Astrocyte (in vitro differentiated cells and primary cell): ENCODE measurements at regions not wholly inside any gene's neighbourhood (a gene's known extent, or its start where the extent isn't known, plus 50 kb on each side); places are given as distances from the start of the nearest gene placed in this dataset.

Experiments
- DNase-seq: peaks from one replicate; pipeline ENCODE4 v3.0.0-alpha.2; 2010; ENCODE audit warnings: low read depth
- FAIRE-seq: peaks from 2 replicates; lab custom pipeline; 2011; peaks lifted over from hg19 to GRCh38; lab: Jason Lieb, UNC
- H2AFZ ChIP-seq: 2 replicates; pipeline ENCODE4 v1.6.0; 2012; ENCODE audit warnings: low read depth, low read length, inconsistent platforms
- H3K27ac ChIP-seq: 2 replicates; pipeline ENCODE4 v1.5.1; 2011; ENCODE audit warnings: low read depth, low read length, inconsistent platforms
- H3K27me3 ChIP-seq: 2 replicates; pipeline ENCODE4 v1.6.0; 2011; ENCODE audit warnings: low read length, inconsistent platforms; ENCODE audit not compliant: insufficient read depth
- H3K36me3 ChIP-seq: 2 replicates; pipeline ENCODE4 v1.5.1; 2011; ENCODE audit warnings: low read length, inconsistent platforms; ENCODE audit not compliant: insufficient read depth
- H3K4me1 ChIP-seq: 2 replicates; pipeline ENCODE4 v1.5.1; 2011; ENCODE audit warnings: low read length, inconsistent platforms; ENCODE audit not compliant: insufficient read depth
- H3K4me2 ChIP-seq: 2 replicates; pipeline ENCODE4 v1.6.0; 2012; ENCODE audit warnings: low read length, inconsistent platforms
- H3K4me3 ChIP-seq: 2 replicates; pipeline ENCODE4 v1.5.1; 2011; ENCODE audit warnings: low read depth, mild to moderate bottlenecking, low read length, inconsistent platforms; ENCODE audit not compliant: insufficient read depth
- H3K79me2 ChIP-seq: 2 replicates; pipeline ENCODE4 v1.6.0; 2012; ENCODE audit warnings: mild to moderate bottlenecking, low read length, inconsistent platforms; ENCODE audit not compliant: insufficient read depth
- H3K9ac ChIP-seq: 2 replicates; pipeline ENCODE4 v1.6.0; 2012; ENCODE audit warnings: mild to moderate bottlenecking, low read length, inconsistent platforms
- H3K9me3 ChIP-seq: 2 replicates; pipeline ENCODE4 v1.5.1; 2012; ENCODE audit warnings: low read depth, mild to moderate bottlenecking, low read length, inconsistent platforms; ENCODE audit not compliant: insufficient read depth
- H4K20me1 ChIP-seq: 2 replicates; pipeline ENCODE4 v1.6.0; 2012; ENCODE audit warnings: low read length, inconsistent platforms; ENCODE audit not compliant: insufficient read depth
- H3K27ac Mint-ChIP-seq: one replicate; pipeline ENCODE4 v1.8.0; 2021; ENCODE audit warnings: mild to moderate bottlenecking, mixed read lengths; ENCODE audit not compliant: unreplicated experiment
- H3K27me3 Mint-ChIP-seq: one replicate; pipeline ENCODE4 v1.8.0; 2021; ENCODE audit warnings: low read depth, mixed read lengths; ENCODE audit not compliant: unreplicated experiment
- H3K36me3 Mint-ChIP-seq: one replicate; pipeline ENCODE4 v1.8.0; 2021; ENCODE audit warnings: low read depth, mixed read lengths; ENCODE audit not compliant: unreplicated experiment
- H3K4me1 Mint-ChIP-seq: one replicate; pipeline ENCODE4 v1.8.0; 2021; ENCODE audit warnings: low read depth, mixed read lengths; ENCODE audit not compliant: unreplicated experiment
- H3K4me3 Mint-ChIP-seq: one replicate; pipeline ENCODE4 v1.8.0; 2021; ENCODE audit warnings: mild to moderate bottlenecking, moderate library complexity, mixed read lengths; ENCODE audit not compliant: unreplicated experiment
- H3K9me3 Mint-ChIP-seq: one replicate; pipeline ENCODE4 v1.8.0; 2021; ENCODE audit warnings: mild to moderate bottlenecking, mixed read lengths; ENCODE audit not compliant: unreplicated experiment
- EZH2 ChIP-seq: IDR thresholded peaks from 2 replicates; pipeline ENCODE4 v1.6.1; 2012; ENCODE audit warnings: mild to moderate bottlenecking, low read length, inconsistent platforms; ENCODE audit not compliant: insufficient read depth
- TF ChIP-seq, protein P1 (sequence below): IDR thresholded peaks from 2 replicates; pipeline ENCODE4 v1.5.1; 2011; ENCODE audit warnings: low read depth, mild to moderate bottlenecking, inconsistent platforms, low read length, moderate library complexity; ENCODE audit not compliant: insufficient read depth

DNA sequence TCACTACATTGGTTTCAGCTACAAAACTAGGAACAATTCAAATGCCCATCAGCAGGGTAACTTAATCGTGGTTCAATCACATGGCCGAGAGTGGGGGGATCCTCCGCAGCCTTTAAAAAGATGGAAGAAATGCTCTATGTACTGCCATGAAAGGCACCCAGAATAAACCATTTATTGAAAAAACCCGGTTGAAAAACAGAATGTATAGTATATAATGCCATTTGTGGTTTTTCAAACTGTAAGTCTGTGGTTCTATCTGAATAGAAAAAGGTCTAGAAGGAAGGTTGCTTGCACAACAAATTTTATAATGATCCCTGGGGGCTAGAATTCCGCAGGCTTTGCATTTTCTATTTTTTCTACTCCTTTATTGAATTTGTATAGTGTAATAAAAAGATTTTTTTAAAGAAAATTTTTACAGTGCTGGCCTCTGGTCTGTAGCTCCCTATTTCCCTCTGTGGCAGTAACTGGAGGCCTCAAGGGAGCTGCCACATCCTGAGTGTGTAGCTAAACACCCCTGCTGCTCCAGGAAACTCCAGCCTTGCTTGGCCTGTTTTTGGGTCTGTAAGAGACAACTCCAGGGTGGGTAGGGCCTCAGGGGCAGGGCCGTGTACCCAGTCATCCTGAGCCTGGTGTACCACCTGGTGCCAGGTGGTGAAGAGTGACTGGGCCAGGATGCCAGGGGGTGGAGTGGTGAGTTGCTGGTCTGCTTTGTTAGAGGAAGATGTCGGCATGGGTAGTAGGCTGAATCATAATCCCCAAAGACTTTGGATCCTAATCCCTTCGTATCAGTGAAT, 51.5 kb upstream of the EPS8L3 start:
- no peak for FAIRE-seq

DNA sequence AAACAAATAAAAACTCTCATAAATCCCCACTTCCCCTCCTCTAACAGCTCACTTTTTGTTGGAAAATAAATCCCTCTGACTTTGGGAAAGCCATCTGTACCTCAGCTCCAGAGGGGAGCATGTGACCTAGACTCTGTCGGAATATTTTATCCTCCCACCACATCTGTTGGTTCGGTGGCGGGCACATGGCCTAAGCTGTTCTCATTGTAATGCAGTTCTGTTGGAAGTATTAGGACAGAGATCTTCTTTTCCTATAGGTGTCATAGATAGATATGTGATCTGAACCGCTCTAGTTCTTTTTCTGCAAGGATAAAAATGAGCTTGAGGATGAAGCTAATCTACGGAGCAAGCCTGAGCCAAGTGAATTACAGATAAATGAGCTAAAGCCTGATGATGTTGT, 50.5 kb upstream of the EPS8L3 start:
- H3K36me3 Mint-ChIP-seq: peaks cover 2% of the 10 kb centered on the region
- H4K20me1 ChIP-seq: no peaks in the 10 kb centered on the region
- no peak for FAIRE-seq
- no peak overlapping the region for H3K4me3 Mint-ChIP-seq
- peaks cover 9% of the 10 kb centered on the region for H3K9me3 Mint-ChIP-seq
- H3K9me3 ChIP-seq: peaks cover 6% of the 10 kb centered on the region
- no peaks in the 10 kb centered on the region for H3K36me3 ChIP-seq
- no peaks in the 10 kb centered on the region for H3K79me2 ChIP-seq
- no peaks in the 10 kb centered on the region for H3K27me3 ChIP-seq
- no peak overlapping the region for H3K4me2 ChIP-seq
- no peaks in the 10 kb centered on the region for H3K4me1 ChIP-seq
- no peak overlapping the region for H3K4me3 ChIP-seq
- H3K27ac Mint-ChIP-seq: no peak overlapping the region
- H3K27ac ChIP-seq: no peak overlapping the region
- H2AFZ ChIP-seq: no peak overlapping the region
- H3K4me1 Mint-ChIP-seq: no peaks in the 10 kb centered on the region
- H3K9ac ChIP-seq: no peak overlapping the region
- no peak for TF ChIP-seq EZH2
- no peak for DNase-seq
- H3K27me3 Mint-ChIP-seq: peaks cover 21% of the 10 kb centered on the region

More for the DNA sequence above, 51.5 kb upstream of the EPS8L3 start:
- H3K27ac ChIP-seq: no peak overlapping the region
- peaks cover 6% of the 10 kb centered on the region for H3K9me3 ChIP-seq
- no peaks in the 10 kb centered on the region for H3K79me2 ChIP-seq
- no peaks in the 10 kb centered on the region for H3K4me1 ChIP-seq
- Mint-ChIP-seq H3K9me3 (peaks cover 9% of the 10 kb centered on the region), H3K4me1 (no peaks in the 10 kb centered on the region), H3K27me3 (peaks cover 21% of the 10 kb centered on the region), H3K27ac (no peak overlapping the region), H3K36me3 (peaks cover 2% of the 10 kb centered on the region), H3K4me3 (no peak overlapping the region)
- TF ChIP-seq, protein P1, sequence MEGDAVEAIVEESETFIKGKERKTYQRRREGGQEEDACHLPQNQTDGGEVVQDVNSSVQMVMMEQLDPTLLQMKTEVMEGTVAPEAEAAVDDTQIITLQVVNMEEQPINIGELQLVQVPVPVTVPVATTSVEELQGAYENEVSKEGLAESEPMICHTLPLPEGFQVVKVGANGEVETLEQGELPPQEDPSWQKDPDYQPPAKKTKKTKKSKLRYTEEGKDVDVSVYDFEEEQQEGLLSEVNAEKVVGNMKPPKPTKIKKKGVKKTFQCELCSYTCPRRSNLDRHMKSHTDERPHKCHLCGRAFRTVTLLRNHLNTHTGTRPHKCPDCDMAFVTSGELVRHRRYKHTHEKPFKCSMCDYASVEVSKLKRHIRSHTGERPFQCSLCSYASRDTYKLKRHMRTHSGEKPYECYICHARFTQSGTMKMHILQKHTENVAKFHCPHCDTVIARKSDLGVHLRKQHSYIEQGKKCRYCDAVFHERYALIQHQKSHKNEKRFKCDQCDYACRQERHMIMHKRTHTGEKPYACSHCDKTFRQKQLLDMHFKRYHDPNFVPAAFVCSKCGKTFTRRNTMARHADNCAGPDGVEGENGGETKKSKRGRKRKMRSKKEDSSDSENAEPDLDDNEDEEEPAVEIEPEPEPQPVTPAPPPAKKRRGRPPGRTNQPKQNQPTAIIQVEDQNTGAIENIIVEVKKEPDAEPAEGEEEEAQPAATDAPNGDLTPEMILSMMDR: no peak
- TF ChIP-seq EZH2: no peak
- no peak overlapping the region for H3K9ac ChIP-seq
- no peak overlapping the region for H3K4me3 ChIP-seq
- no peaks in the 10 kb centered on the region for H3K36me3 ChIP-seq
- no peak overlapping the region for H3K4me2 ChIP-seq
- no peaks in the 10 kb centered on the region for H4K20me1 ChIP-seq
- H2AFZ ChIP-seq: no peak overlapping the region
- no peak for DNase-seq
- no peaks in the 10 kb centered on the region for H3K27me3 ChIP-seq
